Tibial nerve (tissue), 4 donors: ENCODE measurements at regions not wholly inside any gene's neighbourhood (a gene's known extent, or its start where the extent isn't known, plus 50 kb on each side); places are given as distances from the start of the nearest gene placed in this dataset.

Experiments
- DNase-seq, 2 donors: peaks; one replicate each; pipeline ENCODE4 v3.0.0-alpha.2; 2019; ENCODE audit warnings: low spot score in 2 of 2
- H3K27ac ChIP-seq, 4 donors: fragments of 200-600 bp; sonication (generic) in 3 of 4; one replicate each; pipeline ENCODE4 v1.5.1; 2017 to 2019; ENCODE audit warnings: mild to moderate bottlenecking in 1 of 4
- H3K27me3 ChIP-seq, 2 donors: fragments of 200-600 bp; sonication (generic) in 1 of 2; one replicate each; pipeline versions ENCODE4 v1.5.1 to v1.6.0; 2017 to 2019
- H3K36me3 ChIP-seq, 3 donors: fragments of 200-600 bp; sonication (generic); one replicate each; pipeline ENCODE4 v1.5.1; 2018 to 2019
- H3K4me1 ChIP-seq, 4 donors: fragments of 200-600 bp; sonication (generic) in 3 of 4; one replicate each; pipeline ENCODE4 v1.5.1; 2017 to 2019
- H3K4me3 ChIP-seq, 4 donors: fragments of 200-600 bp; sonication (generic) in 3 of 4; one replicate each; pipeline ENCODE4 v1.5.1; 2017 to 2019; ENCODE audit warnings: mild to moderate bottlenecking in 1 of 4, moderate library complexity in 1 of 4
- H3K9me3 ChIP-seq, 4 donors: fragments of 200-600 bp; sonication (generic) in 3 of 4; one replicate each; pipeline ENCODE4 v1.5.1; 2017 to 2019
- CTCF ChIP-seq, 5 experiments: fragments of 200-600 bp in 3 of 5; fragments of 450-650 bp in 2 of 5; sonication (generic) in 3 of 5; IDR thresholded peaks; one replicate each; pipeline ENCODE4 v1.5.1; 2016 to 2019; ENCODE audit warnings: antibody characterized with exemption in 5 of 5, mild to moderate bottlenecking in 3 of 5, moderate library complexity in 2 of 5
- EP300 ChIP-seq, 2 donors: sonication (generic); formaldehyde crosslinking; IDR thresholded peaks; one replicate each; pipeline ENCODE4 v1.6.1; 2017; ENCODE audit warnings: antibody characterized with exemption in 2 of 2, mild to moderate bottlenecking in 1 of 2
- POLR2A ChIP-seq, 2 donors: fragments of 450-650 bp; IDR thresholded peaks; one replicate each; pipeline ENCODE4 v1.6.1; 2017; ENCODE audit warnings: antibody characterized with exemption in 2 of 2, mild to moderate bottlenecking in 2 of 2, moderate library complexity in 2 of 2
- WGBS, 2 donors: methylation state at CpG; one replicate each; pipeline ENCODE4 v1.1.5; 2018; 5-methylcytosine and 5-hydroxymethylcytosine counted together

GRCh38 chr11:127866109-127866508 lies 721.2 kb downstream of the ETS1 start:
- Histone ChIP-seq H3K27ac (no peak overlapping the region), H3K4me1 (no peaks in the 10 kb centered on the region), H3K36me3 (no peaks in the 10 kb centered on the region), H3K4me3 (no peak overlapping the region), H3K27me3 (no peaks in the 10 kb centered on the region), H3K9me3 (no peaks in the 10 kb centered on the region)
- WGBS, 2 donors: 89 to 90% methylated on average over 1 of the region's 1 CpG
- TF ChIP-seq CTCF (IDR thresholded peaks at IDR 0.05) (no peak), EP300 (IDR thresholded peaks at IDR 0.05) (no peak), POLR2A (IDR thresholded peaks at IDR 0.05) (no peak)
- DNase-seq: no peak

- no peaks in the 10 kb centered on the region for H3K36me3 ChIP-seq
- no peak for TF ChIP-seq CTCF (IDR thresholded peaks at IDR 0.05)
- TF ChIP-seq EP300 (IDR thresholded peaks at IDR 0.05): no peak
- H3K4me3 ChIP-seq: no peak overlapping the region
- H3K27ac ChIP-seq: no peak overlapping the region
- DNase-seq: no peak
- H3K9me3 ChIP-seq: no peaks in the 10 kb centered on the region
- 71 to 72% methylated on average over 2 of the region's 2 CpGs for WGBS, 2 donors
- no peaks in the 10 kb centered on the region for H3K27me3 ChIP-seq
- no peaks in the 10 kb centered on the region for H3K4me1 ChIP-seq
These were observed 722.5 kb downstream of the ETS1 start for GRCh38 chr11:127864861-127865260.

- no peaks in the 10 kb centered on the region for H3K36me3 ChIP-seq
- DNase-seq: no peak
- no peak for TF ChIP-seq CTCF (IDR thresholded peaks at IDR 0.05)
- no peak for TF ChIP-seq POLR2A (IDR thresholded peaks at IDR 0.05)
- no peak for TF ChIP-seq EP300 (IDR thresholded peaks at IDR 0.05)
- no peaks in the 10 kb centered on the region for H3K9me3 ChIP-seq
- H3K4me3 ChIP-seq: no peak overlapping the region
- H3K27ac ChIP-seq: no peak overlapping the region
- no peaks in the 10 kb centered on the region for H3K27me3 ChIP-seq
- H3K4me1 ChIP-seq: no peaks in the 10 kb centered on the region
- WGBS, 2 donors: 63 to 68% methylated on average over 2 of the region's 2 CpGs
These were observed 725.0 kb downstream of the ETS1 start for GRCh38 chr11:127862406-127862805.

- Histone ChIP-seq H3K4me1 (no peaks in the 10 kb centered on the region), H3K27me3 (no peaks in the 10 kb centered on the region), H3K36me3 (no peaks in the 10 kb centered on the region), H3K4me3 (no peak overlapping the region), H3K27ac (no peak overlapping the region), H3K9me3 (no peaks in the 10 kb centered on the region)
- 68 to 78% methylated on average over 6 of the region's 6 CpGs for WGBS, 2 donors
- no peak for DNase-seq
- TF ChIP-seq CTCF (IDR thresholded peaks at IDR 0.05): no peak
These were observed 727.4 kb downstream of the ETS1 start for GRCh38 chr11:127859941-127860354.

GRCh38 chr11:127844876-127845275 lies 742.5 kb downstream of the ETS1 start:
- no peaks in the 10 kb centered on the region for H3K9me3 ChIP-seq
- no peak for DNase-seq
- H3K4me1 ChIP-seq: no peaks in the 10 kb centered on the region
- H3K36me3 ChIP-seq: no peaks in the 10 kb centered on the region
- 57 to 68% methylated on average over 4 of the region's 4 CpGs for WGBS, 2 donors
- no peak overlapping the region for H3K4me3 ChIP-seq
- no peak overlapping the region for H3K27ac ChIP-seq
- TF ChIP-seq EP300 (IDR thresholded peaks at IDR 0.05) (no peak), CTCF (IDR thresholded peaks at IDR 0.05) (no peak), POLR2A (IDR thresholded peaks at IDR 0.05) (no peak)
- no peaks in the 10 kb centered on the region for H3K27me3 ChIP-seq
